A673 (cell line): ENCODE measurements at regions not wholly inside any gene's neighbourhood (a gene's known extent, or its start where the extent isn't known, plus 50 kb on each side); places are given as distances from the start of the nearest gene placed in this dataset.

Experiments used
- BruUV-seq: library from RNA; stranded (reverse); fragments of 400-500 nt; replicated peaks from 2 replicates; lab custom pipeline; 2021; lab: Mats Ljungman, UMichigan
- CTCF ChIA-PET: fragments of 300-600 bp; sonication (Branson Sonifier 250); formaldehyde crosslinking; loops from one replicate; lab custom pipeline; 2022; ENCODE audit warnings: antibody characterized with exemption; lab: Charles Lee
- POLR2A ChIA-PET: fragments of 300-600 bp; sonication (Branson Sonifier 250); formaldehyde crosslinking; loops from one replicate; lab custom pipeline; 2022; ENCODE audit warnings: antibody characterized with exemption; ENCODE audit not compliant: low non-redundant PET; lab: Charles Lee
- DNase-seq: peaks from one replicate; pipeline ENCODE4 v3.0.0-alpha.2; 2015; ENCODE audit warnings: low spot score
- H3K27ac ChIP-seq: fragments of 200-600 bp; sonication (generic); 2 replicates; pipeline ENCODE4 v1.5.1; 2016; ENCODE audit warnings: mixed run types, low read depth, mild to moderate bottlenecking, mixed read lengths, antibody characterized with exemption, low read length; ENCODE audit not compliant: poor library complexity, severe bottlenecking
- H3K27me3 ChIP-seq: fragments of 200-600 bp; sonication (generic); replicated peaks from 2 replicates; pipeline ENCODE4 v1.6.1; 2017; ENCODE audit warnings: mixed run types, low read depth, mild to moderate bottlenecking, mixed read lengths, antibody characterized with exemption, low read length; ENCODE audit not compliant: insufficient read depth, poor library complexity
- H3K36me3 ChIP-seq: fragments of 200-600 bp; sonication (generic); 2 replicates; pipeline ENCODE4 v1.6.1; 2016; ENCODE audit warnings: mixed run types, mild to moderate bottlenecking, mixed read lengths, antibody characterized with exemption, low read length; ENCODE audit not compliant: insufficient read depth, poor library complexity, severe bottlenecking
- H3K4me1 ChIP-seq: fragments of 200-600 bp; sonication (generic); 2 replicates; pipeline ENCODE4 v1.6.1; 2017; ENCODE audit warnings: mixed run types, mild to moderate bottlenecking, mixed read lengths, antibody characterized with exemption, low read length; ENCODE audit not compliant: insufficient read depth, poor library complexity, severe bottlenecking
- H3K4me3 ChIP-seq: fragments of 200-600 bp; sonication (generic); 2 replicates; pipeline ENCODE4 v1.5.1; 2016; ENCODE audit warnings: low read depth, mixed run types, mild to moderate bottlenecking, mixed read lengths, low read length; ENCODE audit not compliant: poor library complexity, severe bottlenecking
- H3K9me3 ChIP-seq: fragments of 200-600 bp; sonication (generic); 2 replicates; pipeline ENCODE4 v1.6.1; 2016; ENCODE audit warnings: mixed run types, low read depth, mild to moderate bottlenecking, mixed read lengths, antibody characterized with exemption, low read length; ENCODE audit not compliant: poor library complexity, severe bottlenecking
- CTCF ChIP-seq: fragments of 300-800, 200-600 bp; sonication (generic); conservative IDR thresholded peaks from 2 replicates; pipeline ENCODE4 v1.5.1; 2017; ENCODE audit warnings: low read depth, mild to moderate bottlenecking, antibody characterized with exemption, low read length, moderate library complexity, mixed read lengths
- EZH2 ChIP-seq: fragments of 200-600 bp; sonication (generic); IDR thresholded peaks from 2 replicates; pipeline ENCODE4 v1.6.1; 2017; ENCODE audit warnings: borderline replicate concordance, low read depth, mild to moderate bottlenecking, mixed read lengths, antibody characterized with exemption, low read length; ENCODE audit not compliant: poor library complexity, severe bottlenecking
- intact Hi-C: fragments of 100-400 bp; cut with micrococcal nuclease; formaldehyde crosslinking; loops from one replicate; pipeline ENCODE4 v1.10.0; 2022; ENCODE audit not compliant: unreplicated experiment

GRCh38 chr14:22268875-22269274, 320.1 kb downstream of the DAD1 start:
- TF ChIP-seq CTCF (no peak), EZH2 (no peak)
- BruUV-seq: no TSS peak
- H3K4me3 ChIP-seq: no peak overlapping the region
- ChIA-PET CTCF (interaction anchor here (0.5 kb wide), 1 partner anchor 302 kb away, joined by 3 read pairs; no protein-coding TSS in a partner anchor), POLR2A (no interaction called here)
- no peaks in the 10 kb centered on the region for H3K36me3 ChIP-seq
- H3K27ac ChIP-seq: no peak overlapping the region
- H3K9me3 ChIP-seq: no peaks in the 10 kb centered on the region
- intact Hi-C loops: no loop called here
- DNase-seq: peak; percentile 40
- H3K4me1 ChIP-seq: peaks cover 7% of the 10 kb centered on the region
- no peaks in the 10 kb centered on the region for H3K27me3 ChIP-seq

GRCh38 chr14:22266683-22267082, 322.3 kb downstream of the DAD1 start:
- intact Hi-C loops: no loop called here
- CTCF ChIA-PET: no interaction called here
- POLR2A ChIA-PET: no interaction called here
- H3K27ac ChIP-seq: no peak overlapping the region
- BruUV-seq: no TSS peak
- H3K4me3 ChIP-seq: no peak overlapping the region
- TF ChIP-seq CTCF: no peak
- no peak for TF ChIP-seq EZH2
- no peaks in the 10 kb centered on the region for H3K9me3 ChIP-seq
- H3K27me3 ChIP-seq: no peaks in the 10 kb centered on the region
- H3K4me1 ChIP-seq: peaks cover 7% of the 10 kb centered on the region
- H3K36me3 ChIP-seq: no peaks in the 10 kb centered on the region
- no peak for DNase-seq

- H3K9me3 ChIP-seq: no peaks in the 10 kb centered on the region
- ChIA-PET POLR2A (no interaction called here), CTCF (no interaction called here)
- TF ChIP-seq CTCF: no peak
- no peak for TF ChIP-seq EZH2
- H3K36me3 ChIP-seq: no peaks in the 10 kb centered on the region
- H3K27ac ChIP-seq: no peak overlapping the region
- no peaks in the 10 kb centered on the region for H3K27me3 ChIP-seq
- intact Hi-C loops: no loop called here
- peaks cover 7% of the 10 kb centered on the region for H3K4me1 ChIP-seq
- no peak for DNase-seq
- no peak overlapping the region for H3K4me3 ChIP-seq
- BruUV-seq: no TSS peak
Observed at GRCh38 chr14:22266142-22266442, 322.9 kb downstream of the DAD1 start.
